ENCODE measurements at regions not wholly inside any gene's neighbourhood (a gene's known extent, or its start where the extent isn't known, plus 50 kb on each side); places are given as distances from the start of the nearest gene placed in this dataset.

DNA sequence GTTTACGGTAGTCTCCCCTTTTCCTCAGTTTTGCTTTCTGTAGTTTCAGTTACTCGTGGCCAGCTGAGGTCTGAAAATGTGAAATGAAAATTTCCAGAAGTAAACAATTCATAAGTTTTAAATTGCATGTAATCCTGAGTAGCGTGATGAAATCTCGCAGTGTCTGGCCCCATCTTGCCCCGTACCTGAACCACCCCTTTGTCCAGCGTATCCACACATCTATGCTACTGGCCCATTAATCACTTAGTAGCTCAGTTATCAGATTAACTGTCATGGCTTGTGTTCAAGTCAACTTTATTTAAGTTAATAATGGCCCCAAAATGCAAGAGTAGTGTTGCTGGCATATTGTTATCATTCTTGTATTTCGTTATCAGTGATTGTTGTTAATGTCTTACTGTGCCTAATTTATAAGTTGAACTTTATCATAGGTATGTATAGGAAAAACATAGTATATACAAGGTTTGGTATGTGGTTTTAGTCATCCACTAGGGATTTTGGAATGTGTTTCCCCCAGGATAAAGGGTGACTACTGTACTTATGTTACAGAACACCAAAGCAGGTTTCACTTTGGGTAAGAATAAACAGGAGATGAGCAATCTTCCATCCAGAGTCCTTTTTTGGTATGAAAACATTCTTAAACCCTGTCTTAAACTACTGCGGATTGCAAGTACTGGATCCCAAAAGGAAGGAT is 118.4 kb upstream of the KCNN2 start:
- TF ChIP-seq, protein P1, sequence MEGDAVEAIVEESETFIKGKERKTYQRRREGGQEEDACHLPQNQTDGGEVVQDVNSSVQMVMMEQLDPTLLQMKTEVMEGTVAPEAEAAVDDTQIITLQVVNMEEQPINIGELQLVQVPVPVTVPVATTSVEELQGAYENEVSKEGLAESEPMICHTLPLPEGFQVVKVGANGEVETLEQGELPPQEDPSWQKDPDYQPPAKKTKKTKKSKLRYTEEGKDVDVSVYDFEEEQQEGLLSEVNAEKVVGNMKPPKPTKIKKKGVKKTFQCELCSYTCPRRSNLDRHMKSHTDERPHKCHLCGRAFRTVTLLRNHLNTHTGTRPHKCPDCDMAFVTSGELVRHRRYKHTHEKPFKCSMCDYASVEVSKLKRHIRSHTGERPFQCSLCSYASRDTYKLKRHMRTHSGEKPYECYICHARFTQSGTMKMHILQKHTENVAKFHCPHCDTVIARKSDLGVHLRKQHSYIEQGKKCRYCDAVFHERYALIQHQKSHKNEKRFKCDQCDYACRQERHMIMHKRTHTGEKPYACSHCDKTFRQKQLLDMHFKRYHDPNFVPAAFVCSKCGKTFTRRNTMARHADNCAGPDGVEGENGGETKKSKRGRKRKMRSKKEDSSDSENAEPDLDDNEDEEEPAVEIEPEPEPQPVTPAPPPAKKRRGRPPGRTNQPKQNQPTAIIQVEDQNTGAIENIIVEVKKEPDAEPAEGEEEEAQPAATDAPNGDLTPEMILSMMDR (IDR thresholded peaks at IDR 0.05), result no peak
- TF ChIP-seq POLR2A (IDR thresholded peaks at IDR 0.05), result no peak
